Right hindlimb (tissue), 1 donor: ENCODE measurements at regions not wholly inside any gene's neighbourhood (a gene's known extent, or its start where the extent isn't known, plus 50 kb on each side); places are given as distances from the start of the nearest gene placed in this dataset.

ENCODE experiments used
- DNase-seq: peaks from one replicate; pipeline ENCODE4 v3.0.0-alpha.2; 2018

GRCh38 chr1:218778257-218779126, 395.2 kb upstream of the LYPLAL1 start:
- DNase-seq: no peak

- DNase-seq: no peak
Measured at GRCh38 chr1:218779341-218780100, 394.2 kb upstream of the LYPLAL1 start.

GRCh38 chr1:218783131-218783530, 390.5 kb upstream of the LYPLAL1 start:
- no peak for DNase-seq

- no peak for DNase-seq
Measured at GRCh38 chr1:218783916-218784315, 389.8 kb upstream of the LYPLAL1 start.

- DNase-seq: peak; percentile 22
Measured at GRCh38 chr1:218785928-218786327, 387.8 kb upstream of the LYPLAL1 start.

- DNase-seq: no peak
Measured at GRCh38 chr1:218787826-218788225, 385.9 kb upstream of the LYPLAL1 start.

- DNase-seq: no peak
Measured at GRCh38 chr1:218796773-218797172, 376.9 kb upstream of the LYPLAL1 start.

GRCh38 chr1:218802799-218803198, 370.9 kb upstream of the LYPLAL1 start:
- no peak for DNase-seq

GRCh38 chr1:218803351-218803997, 370.2 kb upstream of the LYPLAL1 start:
- DNase-seq: no peak

- no peak for DNase-seq
Measured at GRCh38 chr1:218804014-218804785, 369.5 kb upstream of the LYPLAL1 start.

- DNase-seq: no peak
Measured at GRCh38 chr1:218809061-218809460, 364.6 kb upstream of the LYPLAL1 start.

GRCh38 chr1:218809625-218810024, 364.1 kb upstream of the LYPLAL1 start:
- DNase-seq: no peak

- DNase-seq: peak; percentile 36
Measured at GRCh38 chr1:218810306-218810705, 363.4 kb upstream of the LYPLAL1 start.

GRCh38 chr1:218811497-218811896, 362.2 kb upstream of the LYPLAL1 start:
- DNase-seq: peak; percentile 17

GRCh38 chr1:218812360-218812759, 361.3 kb upstream of the LYPLAL1 start:
- DNase-seq: no peak

GRCh38 chr1:218813237-218813636, 360.4 kb upstream of the LYPLAL1 start:
- no peak for DNase-seq

GRCh38 chr1:218815076-218815475, 358.6 kb upstream of the LYPLAL1 start:
- no peak for DNase-seq

- DNase-seq: peak; percentile 29
Measured at GRCh38 chr1:218817071-218817470, 356.6 kb upstream of the LYPLAL1 start.

GRCh38 chr1:218817691-218818465, 355.8 kb upstream of the LYPLAL1 start:
- DNase-seq: peak; percentile 39

GRCh38 chr1:218823291-218823900, 350.3 kb upstream of the LYPLAL1 start:
- DNase-seq: no peak

GRCh38 chr1:218827486-218827885, 346.2 kb upstream of the LYPLAL1 start:
- no peak for DNase-seq
